ENCODE measurements at regions not wholly inside any gene's neighbourhood (a gene's known extent, or its start where the extent isn't known, plus 50 kb on each side); places are given as distances from the start of the nearest gene placed in this dataset.

GRCh38 chr5:30239331-30240022, 954.0 kb upstream of the CDH6 start:
- no peak overlapping the region for H3K4me3 ChIP-seq
- no peak for DNase-seq
- no peaks in the 10 kb centered on the region for H3K4me1 ChIP-seq (ENCODE audit: insufficient read depth)
- H3K9me3 ChIP-seq, result no peaks in the 10 kb centered on the region
- no peaks in the 10 kb centered on the region for H3K27me3 ChIP-seq
- TF ChIP-seq EP300 (IDR thresholded peaks at IDR 0.05), result no peak
- TF ChIP-seq POLR2A (IDR thresholded peaks at IDR 0.05), result no peak
- TF ChIP-seq CTCF (IDR thresholded peaks at IDR 0.05), result no peak
- WGBS, 3 donors, result 62 to 68% (median 65%) methylated on average over 7 of the region's 7 CpGs
- no peak overlapping the region for H3K27ac ChIP-seq
- H3K36me3 ChIP-seq, result no peaks in the 10 kb centered on the region
- intact Hi-C loops (cut with DNase I), result no loop called here

GRCh38 chr5:30237189-30237588, 956.3 kb upstream of the CDH6 start:
- Histone ChIP-seq H3K4me3 (no peak overlapping the region), H3K36me3 (no peaks in the 10 kb centered on the region), H3K9me3 (no peaks in the 10 kb centered on the region), H3K4me1 (ENCODE audit: insufficient read depth) (no peaks in the 10 kb centered on the region), H3K27ac (no peak overlapping the region), H3K27me3 (no peaks in the 10 kb centered on the region)
- 59 to 70% (median 68%) methylated on average over 2 of the region's 2 CpGs for WGBS, 3 donors
- intact Hi-C loops (cut with DNase I), result no loop called here
- TF ChIP-seq CTCF (IDR thresholded peaks at IDR 0.05) (no peak), EP300 (IDR thresholded peaks at IDR 0.05) (no peak), POLR2A (IDR thresholded peaks at IDR 0.05) (no peak)
- DNase-seq, result no peak

- Histone ChIP-seq H3K4me3 (no peak overlapping the region), H3K27ac (no peak overlapping the region), H3K9me3 (no peaks in the 10 kb centered on the region), H3K4me1 (ENCODE audit: insufficient read depth) (no peaks in the 10 kb centered on the region), H3K36me3 (no peaks in the 10 kb centered on the region), H3K27me3 (no peaks in the 10 kb centered on the region)
- no peak for DNase-seq
- intact Hi-C loops (cut with DNase I), result no loop called here
- TF ChIP-seq CTCF (IDR thresholded peaks at IDR 0.05), result no peak
- no peak for TF ChIP-seq POLR2A (IDR thresholded peaks at IDR 0.05)
- TF ChIP-seq EP300 (IDR thresholded peaks at IDR 0.05), result no peak
Measured at GRCh38 chr5:30209755-30210154, 983.7 kb upstream of the CDH6 start.

GRCh38 chr5:30197662-30198061, 995.8 kb upstream of the CDH6 start:
- TF ChIP-seq EP300 (IDR thresholded peaks at IDR 0.05) (no peak), CTCF (IDR thresholded peaks at IDR 0.05) (no peak), POLR2A (IDR thresholded peaks at IDR 0.05) (no peak)
- 74 to 91% (median 87%) methylated on average over 3 of the region's 3 CpGs for WGBS, 3 donors
- Histone ChIP-seq H3K9me3 (no peaks in the 10 kb centered on the region), H3K27me3 (no peaks in the 10 kb centered on the region), H3K36me3 (no peaks in the 10 kb centered on the region), H3K27ac (no peak overlapping the region), H3K4me3 (no peak overlapping the region), H3K4me1 (ENCODE audit: insufficient read depth) (no peaks in the 10 kb centered on the region)
- intact Hi-C loops (cut with DNase I), result no loop called here
- DNase-seq, result no peak

Measured in ovary (tissue), 7 donors.